DMS79 (cell line): ENCODE measurements at regions not wholly inside any gene's neighbourhood (a gene's known extent, or its start where the extent isn't known, plus 50 kb on each side); places are given as distances from the start of the nearest gene placed in this dataset.
"Not testable (repeated sequence)": the region's sequence is repeated elsewhere in the genome, so short reads cannot be mapped to it uniquely, and the experiment has no call there.

ENCODE experiments used
- DNase-seq: peaks from one replicate; lab custom pipeline; 2025; lab: John Stamatoyannopoulos, UW

DNA sequence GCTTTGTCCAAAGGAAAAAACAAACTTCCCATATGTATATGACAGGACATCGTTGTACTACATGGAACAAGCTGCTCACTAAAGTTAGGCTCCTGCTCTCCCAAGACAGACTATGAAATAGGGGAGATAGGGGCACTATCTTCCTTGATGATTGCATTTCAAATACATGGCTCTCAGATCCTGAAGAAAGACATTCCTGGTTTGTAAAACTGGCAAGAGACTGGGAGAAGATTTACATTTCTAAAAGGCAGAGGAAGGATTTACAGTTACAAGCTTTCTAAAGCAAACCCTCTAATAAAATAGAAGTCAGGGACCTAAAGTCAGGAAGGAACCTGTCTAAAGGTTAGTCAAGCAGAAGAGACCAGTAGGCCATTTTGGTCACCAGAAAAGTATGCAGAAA lies 103.7 kb downstream of the SLC17A6 start:
- no peak for DNase-seq

DNA sequence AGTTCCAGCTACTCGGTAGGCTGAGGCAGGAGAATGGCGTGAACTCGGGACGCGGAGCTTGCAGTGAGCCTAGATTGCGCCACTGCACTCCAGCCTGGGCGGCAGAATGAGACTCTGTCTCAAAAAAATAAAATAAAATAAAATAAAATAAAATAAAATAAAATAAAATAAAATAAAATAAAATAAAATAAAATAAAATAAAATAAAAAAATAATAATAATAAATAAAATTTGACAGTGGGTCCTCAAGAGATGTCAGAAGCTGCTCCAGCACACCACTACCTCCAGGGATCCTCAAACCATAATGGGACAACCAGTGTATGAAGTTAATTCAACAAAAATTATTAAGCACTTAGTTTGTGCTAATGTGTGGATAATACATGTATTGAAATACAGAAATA lies 97.4 kb downstream of the SLC17A6 start:
- DNase-seq = not testable (repeated sequence)

DNA sequence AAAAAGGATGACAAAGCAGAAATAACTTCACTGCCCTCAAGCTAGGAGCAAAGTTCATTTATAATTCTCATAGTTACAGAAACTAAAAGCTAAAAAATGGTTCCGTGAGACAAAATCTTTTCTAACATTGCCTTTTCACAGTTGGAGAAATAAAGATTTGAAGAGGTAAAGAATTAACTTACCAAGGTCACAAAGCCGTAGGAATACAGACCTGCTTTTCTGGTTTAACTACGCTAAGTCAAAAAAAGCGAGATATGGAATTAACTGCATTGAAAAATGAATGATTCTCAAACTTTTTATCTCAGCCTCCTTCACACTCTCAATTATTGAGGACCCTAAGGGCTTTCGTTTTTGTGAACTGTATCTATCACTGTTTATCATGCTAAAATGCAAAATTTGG lies 95.3 kb downstream of the SLC17A6 start:
- DNase-seq = no peak

DNA sequence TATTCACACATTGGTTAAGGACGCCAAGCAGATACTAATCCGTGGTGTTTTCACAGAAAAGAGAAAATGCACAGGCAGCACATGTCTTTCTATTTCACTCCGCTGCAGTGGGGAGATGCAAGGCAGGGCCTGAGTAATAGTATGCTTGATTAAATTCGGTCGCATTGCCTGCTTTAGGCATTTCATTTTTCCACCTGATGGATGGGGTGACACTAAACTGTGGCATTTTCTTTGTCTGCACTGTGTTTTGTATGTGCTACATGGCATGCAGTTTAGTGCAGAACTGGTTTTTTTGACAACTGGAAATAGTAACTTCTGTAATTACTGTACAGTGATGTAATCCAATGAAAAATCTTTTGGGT lies 94.9 kb downstream of the SLC17A6 start:
- DNase-seq = no peak

DNA sequence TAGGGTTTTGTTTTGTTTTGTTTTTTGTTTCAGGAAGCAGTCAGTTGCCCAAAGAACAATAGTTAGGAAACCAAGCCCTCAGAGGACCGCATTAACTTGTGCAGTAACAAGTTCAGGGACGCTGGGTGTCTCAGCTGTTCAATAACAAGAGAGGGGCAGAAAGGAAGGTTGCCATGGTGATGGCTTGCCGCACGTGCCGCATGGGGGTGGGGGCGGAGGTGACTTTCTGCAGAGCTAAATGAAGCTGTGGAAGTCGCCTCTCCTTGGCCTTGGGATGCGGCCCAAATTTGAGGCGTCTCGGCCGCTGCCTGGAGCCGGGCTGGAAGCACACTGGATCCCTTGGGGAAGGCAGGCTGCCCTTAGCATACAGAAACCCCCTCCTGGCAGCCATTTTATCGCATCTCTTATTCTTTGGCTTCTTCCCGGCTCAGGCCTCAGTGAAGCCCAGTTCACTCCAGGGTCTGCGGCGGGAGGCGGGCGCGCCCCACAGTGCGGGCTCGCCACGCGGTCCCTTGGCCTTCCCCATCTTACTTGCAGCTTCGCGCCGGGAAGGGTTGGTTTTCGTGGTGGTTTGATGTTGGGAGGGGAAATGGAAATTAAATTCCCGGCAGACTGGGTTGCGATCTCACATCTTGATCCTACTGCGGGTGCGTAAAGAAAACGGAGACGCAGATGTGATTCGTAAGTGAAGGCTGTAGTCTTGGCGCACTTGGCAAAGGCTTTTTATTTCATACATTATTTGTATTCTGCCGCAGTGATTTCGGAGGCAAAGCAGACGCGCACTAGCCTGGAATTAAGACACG lies 94.3 kb downstream of the SLC17A6 start:
- peak; percentile 82 for DNase-seq

DNA sequence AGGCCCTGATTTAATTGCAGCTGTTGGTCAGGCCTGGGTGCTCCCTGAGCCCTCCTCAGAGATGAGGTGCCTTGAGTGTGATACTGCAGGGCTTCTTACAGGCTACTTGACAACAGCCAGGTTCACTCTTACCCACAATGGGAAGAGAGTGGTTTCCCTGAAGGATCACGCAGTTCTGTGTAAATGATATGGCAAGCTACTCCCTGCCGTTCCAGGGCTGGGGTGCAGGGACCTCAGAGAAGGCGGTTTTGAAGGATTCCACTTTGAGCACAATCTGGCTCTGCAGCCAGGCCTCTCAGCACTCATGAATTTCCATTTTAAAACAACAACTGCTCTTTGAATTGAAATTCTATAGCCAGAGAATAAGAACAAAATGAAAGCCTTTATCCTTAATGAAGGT lies 92.9 kb downstream of the SLC17A6 start:
- DNase-seq = peak; percentile 99

DNA sequence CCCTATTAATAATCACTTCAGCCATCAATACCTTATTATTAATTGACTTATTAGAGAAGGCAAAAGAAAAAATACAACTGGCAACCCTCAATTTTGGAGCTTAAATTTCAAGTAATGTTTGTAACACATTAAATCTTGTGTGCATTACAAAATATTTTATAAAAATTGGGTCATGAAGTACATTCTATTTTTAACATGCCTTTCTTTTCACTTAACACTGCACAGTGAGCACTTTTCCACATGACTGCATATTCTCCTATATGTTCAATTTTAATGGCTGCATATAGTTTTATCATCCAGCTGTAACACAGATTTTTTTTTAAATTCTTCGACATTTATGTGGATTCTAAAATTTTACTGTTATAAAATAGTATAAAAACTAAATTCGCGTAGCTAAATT lies 92.5 kb downstream of the SLC17A6 start:
- DNase-seq = peak; percentile 53

DNA sequence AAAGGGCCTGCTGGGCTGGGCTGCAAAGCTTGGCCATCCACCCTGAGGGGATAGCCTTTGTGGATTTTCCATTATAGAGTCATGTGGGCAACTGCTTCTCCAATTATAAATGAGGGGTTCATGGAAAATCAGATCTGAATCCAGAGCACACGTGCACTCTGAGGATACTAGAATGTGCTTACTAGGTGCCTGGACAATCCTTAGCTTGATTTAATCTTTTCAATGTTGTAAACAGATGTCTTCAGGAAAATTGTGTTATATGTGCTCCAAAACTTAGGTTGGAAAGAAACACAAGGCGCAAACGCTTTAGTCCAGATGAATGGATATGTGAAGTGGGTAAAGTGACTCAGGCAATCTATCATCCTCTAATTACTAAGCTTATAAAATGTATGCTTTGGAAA lies 92.0 kb downstream of the SLC17A6 start:
- peak; percentile 83 for DNase-seq
